Spleen (tissue), 11 donors: ENCODE measurements at regions not wholly inside any gene's neighbourhood (a gene's known extent, or its start where the extent isn't known, plus 50 kb on each side); places are given as distances from the start of the nearest gene placed in this dataset.
"Not testable (repeated sequence)": the region's sequence is repeated elsewhere in the genome, so short reads cannot be mapped to it uniquely, and the experiment has no call there.

Experiments
- DNase-seq: peaks from one replicate; pipeline ENCODE4 v3.0.0-alpha.2; 2020
- H3K27ac ChIP-seq, 8 donors: fragments of 200-600 bp; sonication (generic) in 7 of 8; 1 replicate in 4 of 8; 2 replicates in 4 of 8; pipeline versions ENCODE4 v1.5.0 to v1.8.0; 2016 to 2021; ENCODE audit warnings: inconsistent platforms in 4 of 8, mild to moderate bottlenecking in 4 of 8, moderate library complexity in 1 of 8
- H3K27me3 ChIP-seq, 7 donors: fragments of 200-600 bp; sonication (generic) in 6 of 7; replicated peaks in 1 of 7; 1 replicate in 4 of 7; 2 replicates in 3 of 7; pipeline versions ENCODE4 v1.5.0 to v1.8.0; 2016 to 2021; ENCODE audit warnings: inconsistent platforms in 3 of 7, mild to moderate bottlenecking in 1 of 7
- H3K36me3 ChIP-seq, 6 donors: fragments of 200-600 bp; sonication (generic) in 5 of 6; 1 replicate in 4 of 6; 2 replicates in 2 of 6; pipeline versions ENCODE4 v1.5.0 to v1.8.0; 2016 to 2021; ENCODE audit warnings: inconsistent platforms in 2 of 6
- H3K4me1 ChIP-seq, 6 donors: fragments of 200-600 bp; sonication (generic) in 5 of 6; 1 replicate in 3 of 6; 2 replicates in 3 of 6; pipeline versions ENCODE4 v1.5.0 to v1.8.0; 2016 to 2021; ENCODE audit warnings: inconsistent platforms in 3 of 6
- H3K4me3 ChIP-seq, 8 donors: fragments of 200-600 bp; sonication (generic) in 7 of 8; 1 replicate in 4 of 8; 2 replicates in 4 of 8; pipeline versions ENCODE4 v1.5.0 to v1.8.0; 2016 to 2021; ENCODE audit warnings: inconsistent platforms in 4 of 8, mild to moderate bottlenecking in 4 of 8, moderate library complexity in 2 of 8
- H3K9me3 ChIP-seq, 8 donors: fragments of 200-600 bp; sonication (generic) in 7 of 8; 1 replicate in 4 of 8; 2 replicates in 4 of 8; pipeline versions ENCODE4 v1.5.0 to v1.8.0; 2016 to 2021; ENCODE audit warnings: inconsistent platforms in 4 of 8
- CTCF ChIP-seq, 11 experiments: fragments of 200-600 bp in 7 of 11; fragments of 450-650 bp in 4 of 11; sonication (generic) in 4 of 11; IDR thresholded peaks in 8 of 11; conservative IDR thresholded peaks in 3 of 11; 1 replicate in 7 of 11; 2 replicates in 4 of 11; pipeline versions ENCODE4 v1.4.0 to v1.8.0; 2016 to 2021; ENCODE audit warnings: antibody characterized with exemption in 11 of 11, inconsistent platforms in 4 of 11, mild to moderate bottlenecking in 1 of 11
- POLR2A ChIP-seq, 3 donors: fragments of 450-650 bp; IDR thresholded peaks; one replicate each; pipeline ENCODE4 v1.5.1; 2017; ENCODE audit warnings: antibody characterized with exemption in 3 of 3, mild to moderate bottlenecking in 1 of 3
- POLR2AphosphoS5 ChIP-seq, 3 donors: sonication (generic); formaldehyde crosslinking; IDR thresholded peaks; one replicate each; pipeline ENCODE4 v1.5.1; 2017; ENCODE audit warnings: antibody characterized with exemption in 3 of 3
- WGBS, 5 donors: extraction: QIAGEN DNeasy Blood & Tissue Kit in 3 of 5; methylation state at CpG; one replicate each; pipeline versions ENCODE4 v1.1.5 to v1.1.7; 2013 to 2018; 5-methylcytosine and 5-hydroxymethylcytosine counted together
- intact Hi-C: fragments of 100-400 bp; cut with DNase I; formaldehyde crosslinking; loops from one replicate; pipeline ENCODE4 v1.15.0; 2023; ENCODE audit warnings: low total_unique reads
- donor health status: healthy with polysubstance abuse.
- donor health status: DM: no; HTN: no; CAD: no; lungs with moderate emphysema.
- donor health status: DM: no; HTN: no; CAD: no.
- donor health status: Bipolar disorder and iron deficiency.
- donor health status: healthy.
- donor health status: DM: no; HTN: no; CAD: no.
- donor health status: DM: yes; HTN: yes; CAD: no.

DNA sequence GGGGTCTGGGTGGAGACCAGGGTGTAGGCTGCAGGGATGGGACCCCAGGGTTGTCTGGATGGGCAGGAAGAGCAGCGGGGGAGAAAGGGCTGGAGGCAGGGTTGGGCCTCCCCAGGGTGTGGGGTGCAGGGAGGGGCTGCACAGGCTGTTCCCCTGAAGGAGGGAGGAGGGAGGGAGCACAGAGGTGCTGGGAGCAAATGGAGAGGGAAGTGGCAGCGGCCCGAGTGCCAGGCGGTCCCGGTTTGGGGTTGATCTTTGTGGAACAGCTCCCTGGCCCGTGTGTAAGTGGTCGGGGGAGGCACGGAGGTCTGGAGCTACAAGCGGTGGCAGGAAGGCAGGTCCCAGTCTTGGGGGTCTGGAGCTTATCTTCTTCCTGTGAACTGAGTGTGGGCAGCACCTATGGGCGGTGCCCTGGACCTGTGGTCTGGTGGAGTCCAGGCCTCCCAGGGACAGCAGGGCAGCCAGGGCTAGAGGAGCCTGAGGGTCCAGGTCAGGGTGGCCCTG is 391.6 kb downstream of the TMEM121 start:
- Histone ChIP-seq H3K27me3 (no peaks in the 10 kb centered on the region), H3K27ac (peak overlapping the region in 4 of 8 donors; percentile 26 to 43 (median 31)), H3K4me1 (no peaks in the 10 kb centered on the region), H3K4me3 (peak overlapping the region in 2 of 8 donors; percentile 13 to 22), H3K9me3 (peaks cover 0 to 12% (median 6%) of the 10 kb centered on the region in 8 donors), H3K36me3 (no peaks in the 10 kb centered on the region)
- intact Hi-C loops, result no loop called here
- DNase-seq, result peak; percentile 64
- no peak for TF ChIP-seq POLR2A (IDR thresholded peaks at IDR 0.05)
- no peak for TF ChIP-seq POLR2AphosphoS5 (IDR thresholded peaks at IDR 0.05)
- TF ChIP-seq CTCF (IDR thresholded peaks at IDR 0.05 in 8 of 11, conservative IDR thresholded peaks at IDR 0.05 in 3 of 11), result no peak
- WGBS, 5 donors, result 44 to 56% (median 52%) methylated on average over 7 to 10 of the region's 10 CpGs

DNA sequence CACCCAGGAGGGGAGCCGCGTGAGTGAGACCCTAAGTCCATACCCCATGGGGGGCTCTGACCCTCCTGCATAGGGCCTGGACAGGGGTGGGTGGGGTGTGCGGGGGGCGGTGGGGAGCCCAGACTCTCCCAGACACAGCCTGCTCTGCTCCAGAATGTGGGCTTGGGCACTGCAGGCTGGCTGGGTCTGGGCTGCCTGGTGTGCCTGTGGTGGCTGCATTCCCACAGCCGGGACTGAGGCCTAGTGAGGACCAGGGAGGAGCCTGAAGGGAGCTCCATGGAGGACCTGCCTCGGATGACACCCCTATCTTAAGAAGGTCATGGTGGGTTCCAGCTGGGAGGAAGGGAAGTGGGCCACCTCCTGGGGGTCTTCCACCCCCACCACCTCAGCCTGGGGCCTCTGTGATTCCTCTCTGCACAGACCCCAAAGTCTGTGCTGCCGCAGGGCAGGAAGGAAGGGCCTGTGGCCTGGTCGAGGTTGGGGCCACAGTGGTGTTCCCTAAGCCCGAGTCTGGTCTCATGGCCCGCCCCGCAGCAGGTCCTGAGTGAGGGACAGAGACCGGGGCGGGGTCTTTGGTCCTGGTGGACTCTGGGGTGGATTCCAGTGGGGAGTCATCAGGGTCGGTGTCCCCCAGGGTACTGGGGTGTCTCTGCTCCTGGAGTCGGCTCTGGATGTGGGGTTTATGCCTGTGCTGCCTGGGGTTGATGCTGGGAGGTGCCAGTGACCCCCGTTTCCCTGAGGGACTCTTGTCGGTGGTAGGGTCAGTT is 392.3 kb downstream of the TMEM121 start:
- TF ChIP-seq POLR2AphosphoS5 (IDR thresholded peaks at IDR 0.05) (no peak), CTCF (IDR thresholded peaks at IDR 0.05 in 8 of 11, conservative IDR thresholded peaks at IDR 0.05 in 3 of 11) (no peak), POLR2A (IDR thresholded peaks at IDR 0.05) (no peak)
- H3K27me3 ChIP-seq, result no peaks in the 10 kb centered on the region
- 59 to 75% (median 60%) methylated on average over 3 to 17 of the region's 17 CpGs for WGBS, 5 donors
- DNase-seq, result peak; percentile 59
- H3K27ac ChIP-seq, result peak overlapping the region in 4 of 8 donors; percentile 17 to 43 (median 31)
- no peaks in the 10 kb centered on the region for H3K36me3 ChIP-seq
- H3K4me3 ChIP-seq, result peak overlapping the region in 2 of 8 donors; percentile 13 to 22
- H3K9me3 ChIP-seq, result peaks cover 0 to 12% (median 6%) of the 10 kb centered on the region in 8 donors
- intact Hi-C loops, result no loop called here
- no peaks in the 10 kb centered on the region for H3K4me1 ChIP-seq

GRCh38 chr14:105919458-105920150 is 393.2 kb downstream of the TMEM121 start:
- Histone ChIP-seq H3K36me3 (no peaks in the 10 kb centered on the region), H3K27ac (no peak overlapping the region), H3K9me3 (peaks cover 0 to 18% (median 6%) of the 10 kb centered on the region in 8 donors), H3K4me3 (peak overlapping the region in 2 of 8 donors; percentile 20 to 22), H3K4me1 (no peaks in the 10 kb centered on the region), H3K27me3 (no peaks in the 10 kb centered on the region)
- WGBS, 5 donors, result 38 to 79% (median 74%) methylated on average over 3 to 21 of the region's 21 CpGs
- no peak for TF ChIP-seq POLR2A (IDR thresholded peaks at IDR 0.05)
- no peak for TF ChIP-seq CTCF (IDR thresholded peaks at IDR 0.05 in 8 of 11, conservative IDR thresholded peaks at IDR 0.05 in 3 of 11)
- no peak for TF ChIP-seq POLR2AphosphoS5 (IDR thresholded peaks at IDR 0.05)
- intact Hi-C loops, result no loop called here
- peak; percentile 43 for DNase-seq

DNA sequence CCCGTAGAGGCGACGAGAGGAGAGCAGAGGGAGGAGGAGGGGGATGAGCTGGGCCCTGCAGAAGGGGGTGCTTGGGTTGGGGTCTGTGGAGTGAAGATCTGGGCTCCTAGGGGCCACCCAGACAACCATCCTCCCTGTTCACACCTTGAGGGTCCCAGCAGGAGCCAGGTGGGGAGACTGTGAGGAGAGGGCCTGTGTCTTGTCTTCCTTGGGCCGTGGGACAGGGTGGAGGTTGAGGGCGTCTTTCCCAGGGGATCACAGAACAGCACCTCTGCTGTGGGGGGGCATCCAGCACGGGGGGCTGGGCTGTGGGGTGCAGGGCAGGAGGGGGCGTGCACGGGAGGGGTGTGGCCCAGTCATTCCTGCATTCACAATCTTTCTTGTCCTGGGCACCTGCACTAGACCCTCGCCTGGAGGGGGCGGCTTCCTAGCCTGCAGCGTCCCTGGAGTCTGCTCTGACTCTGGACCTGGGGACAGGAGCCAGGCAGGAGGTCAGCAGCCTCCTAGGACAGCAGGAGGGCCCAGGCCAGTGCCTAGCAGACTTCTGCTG is 393.8 kb downstream of the TMEM121 start:
- H3K4me3 ChIP-seq, result peak overlapping the region in 1 of 8 donors; percentile 22
- H3K36me3 ChIP-seq, H3K27me3 ChIP-seq, H3K4me1 ChIP-seq, intact Hi-C loops, H3K27ac ChIP-seq: not testable (repeated sequence)
- 59 to 82% (median 71%) methylated on average over 4 to 11 of the region's 11 CpGs for WGBS, 5 donors
- H3K9me3 ChIP-seq, result peaks cover 0 to 18% (median 6%) of the 10 kb centered on the region in 8 donors
- DNase-seq, result peak; percentile 71

GRCh38 chr14:105920803-105921755 is 394.7 kb downstream of the TMEM121 start:
- 83 to 91% (median 87%) methylated on average over 12 to 24 of the region's 24 CpGs for WGBS, 5 donors

DNA sequence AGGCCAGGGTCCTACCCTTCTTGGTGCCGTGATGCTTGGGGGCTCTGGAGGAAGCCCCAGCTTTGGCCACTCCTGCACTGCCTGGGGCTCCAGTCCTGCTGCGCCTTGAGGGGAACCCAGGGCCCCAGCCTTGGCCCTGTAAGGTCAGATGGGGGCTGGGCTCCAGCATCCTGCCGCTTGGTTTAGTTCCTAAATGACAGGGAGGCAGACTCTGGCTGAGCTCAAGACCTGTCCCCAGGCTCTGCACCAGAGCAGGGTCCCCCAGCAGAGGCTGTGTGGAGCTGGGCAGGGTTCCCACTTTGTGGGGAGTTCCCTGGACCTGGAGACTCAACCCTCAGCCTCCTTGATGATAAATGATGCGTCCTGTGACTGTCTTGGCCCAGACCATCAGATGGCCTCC is 395.4 kb downstream of the TMEM121 start:
- H3K4me3 ChIP-seq, H3K36me3 ChIP-seq, H3K27me3 ChIP-seq, H3K27ac ChIP-seq, H3K4me1 ChIP-seq, intact Hi-C loops: not testable (repeated sequence)
- 64 to 92% (median 83%) methylated on average over 2 to 4 of the region's 4 CpGs for WGBS, 5 donors
- peaks cover 0 to 18% (median 0%) of the 10 kb centered on the region in 8 donors for H3K9me3 ChIP-seq
- DNase-seq, result peak; percentile 64

More at GRCh38 chr14:105920803-105921755, 394.7 kb downstream of the TMEM121 start:
- H3K4me3 ChIP-seq, H3K27ac ChIP-seq, H3K27me3 ChIP-seq, intact Hi-C loops, H3K4me1 ChIP-seq, H3K36me3 ChIP-seq: not testable (repeated sequence)
- H3K9me3 ChIP-seq, result peaks cover 0 to 18% (median 5%) of the 10 kb centered on the region in 8 donors
- peak; percentile 53 for DNase-seq
